A549 (cell line): ENCODE measurements at regions not wholly inside any gene's neighbourhood (a gene's known extent, or its start where the extent isn't known, plus 50 kb on each side); places are given as distances from the start of the nearest gene placed in this dataset.

Experiments used
- BHLHE40 ChIP-seq: IDR thresholded peaks from 2 replicates; pipeline ENCODE4 v1.6.1; 2012; ENCODE audit warnings: low read depth, low read length, inconsistent platforms
- CEBPB ChIP-seq, 2 experiments: fragments of >200 bp in 1 of 2; sonication (Bioruptor Twin) in 1 of 2; formaldehyde crosslinking in 1 of 2; IDR thresholded peaks; 2 replicates each; pipeline ENCODE4 v1.6.1; 2012 to 2016
- CTCF ChIP-seq: fragments of >200 bp; sonication (Bioruptor Twin); formaldehyde crosslinking; IDR thresholded peaks from 3 replicates; pipeline ENCODE4 v1.5.1; 2016
- EP300 ChIP-seq, 2 experiments: fragments of >200 bp; sonication (Bioruptor Twin); formaldehyde crosslinking; IDR thresholded peaks; 2 replicates in 1 of 2; 3 replicates in 1 of 2; pipeline ENCODE4 v1.6.1; 2016 to 2017
- ESRRA ChIP-seq: fragments of 150-350 bp; IDR thresholded peaks from 2 replicates; pipeline ENCODE4 v1.6.1; 2014; ENCODE audit warnings: mild to moderate bottlenecking, low read length, borderline replicate concordance
- HMGXB4 ChIP-seq: fragments of 250-450 bp; sonication (Bioruptor Pico); IDR thresholded peaks from 2 replicates; pipeline ENCODE4 v1.5.0; 2021; ENCODE audit warnings: mild to moderate bottlenecking, moderate library complexity, borderline replicate concordance
- KDM5A ChIP-seq: fragments of 200-600 bp; sonication (generic); IDR thresholded peaks from 2 replicates; pipeline ENCODE4 v1.6.1; 2016; ENCODE audit warnings: antibody characterized with exemption, mild to moderate bottlenecking
- POLR2A ChIP-seq: IDR thresholded peaks from 2 replicates; pipeline ENCODE4 v1.6.1; 2012; ENCODE audit warnings: mild to moderate bottlenecking, low read length

- TF ChIP-seq KDM5A: no peak
- no peak for TF ChIP-seq HMGXB4 (CRISPR knock-in tag)
- TF ChIP-seq BHLHE40: no peak
- TF ChIP-seq EP300 (IDR thresholded peaks at IDR 0.05): no peak
- TF ChIP-seq CTCF: no peak
- TF ChIP-seq POLR2A: no peak
- TF ChIP-seq ESRRA: no peak
- TF ChIP-seq CEBPB (IDR thresholded peaks at IDR 0.05): no peak
Observed at GRCh38 chr2:220660277-220661145, 911.6 kb downstream of the EPHA4 start.
